Neural progenitor cell (in vitro differentiated cells): ENCODE measurements at regions not wholly inside any gene's neighbourhood (a gene's known extent, or its start where the extent isn't known, plus 50 kb on each side); places are given as distances from the start of the nearest gene placed in this dataset.
A peak's percentile ranks its signal among the peaks of the same experiment; 100 is the strongest.

Source experiments
- DNase-seq: peaks from one replicate; pipeline ENCODE4 v3.0.0-alpha.2; 2016; ENCODE audit warnings: low spot score
- H2AFZ ChIP-seq: fragments of 200-600 bp; sonication (generic); replicated peaks from 2 replicates; pipeline ENCODE4 v1.6.1; 2016; ENCODE audit warnings: antibody characterized with exemption
- H3F3A ChIP-seq: fragments of 200-600 bp; sonication (generic); 2 replicates; pipeline ENCODE4 v1.6.1; 2016; ENCODE audit warnings: antibody characterized with exemption, low read depth
- H3K27ac ChIP-seq: fragments of 200-600 bp; sonication (generic); 2 replicates; pipeline ENCODE4 v1.5.1; 2016; ENCODE audit warnings: mild to moderate bottlenecking
- H3K27me3 ChIP-seq: fragments of 200-600 bp; sonication (generic); 2 replicates; pipeline ENCODE4 v1.6.1; 2016; ENCODE audit warnings: mild to moderate bottlenecking, moderate library complexity
- H3K36me3 ChIP-seq: fragments of 200-600 bp; sonication (generic); 2 replicates; pipeline ENCODE4 v1.5.1; 2016
- H3K4me1 ChIP-seq: fragments of 200-600 bp; sonication (generic); 2 replicates; pipeline ENCODE4 v1.6.1; 2016; ENCODE audit warnings: mixed run types
- H3K4me2 ChIP-seq: fragments of 200-600 bp; sonication (generic); 2 replicates; pipeline ENCODE4 v1.6.1; 2016
- H3K4me3 ChIP-seq: fragments of 200-600 bp; sonication (generic); 2 replicates; pipeline ENCODE4 v1.5.1; 2016
- H3K79me2 ChIP-seq: fragments of 200-600 bp; sonication (generic); 2 replicates; pipeline ENCODE4 v1.6.1; 2016; ENCODE audit warnings: low read depth
- H3K9ac ChIP-seq: fragments of 200-600 bp; sonication (generic); 2 replicates; pipeline ENCODE4 v1.6.1; 2016
- H3K9me3 ChIP-seq: fragments of 200-600 bp; sonication (generic); 2 replicates; pipeline ENCODE4 v1.5.1; 2016; ENCODE audit warnings: low read depth
- H4K20me1 ChIP-seq: fragments of 200-600 bp; sonication (generic); 2 replicates; pipeline ENCODE4 v1.6.1; 2016; ENCODE audit warnings: low read depth
- H3K27ac Mint-ChIP-seq: 3 replicates; pipeline ENCODE4 v1.8.0; 2021; ENCODE audit warnings: mixed read lengths
- H3K27me3 Mint-ChIP-seq: 2 replicates; pipeline ENCODE4 v1.8.0; 2022; ENCODE audit warnings: low read depth, mild to moderate bottlenecking, inconsistent platforms, moderate library complexity, mixed read lengths; ENCODE audit not compliant: insufficient read depth
- H3K36me3 Mint-ChIP-seq: 3 replicates; pipeline ENCODE4 v1.8.0; 2021; ENCODE audit warnings: mixed read lengths
- H3K4me1 Mint-ChIP-seq: 3 replicates; pipeline ENCODE4 v1.8.0; 2021; ENCODE audit warnings: mixed read lengths
- H3K4me3 Mint-ChIP-seq: 3 replicates; pipeline ENCODE4 v1.8.0; 2021; ENCODE audit warnings: mild to moderate bottlenecking, moderate library complexity, mixed read lengths
- H3K9me3 Mint-ChIP-seq: 3 replicates; pipeline ENCODE4 v1.8.0; 2020; ENCODE audit warnings: mixed read lengths
- EZH2 ChIP-seq: fragments of 200-600 bp; sonication (generic); IDR thresholded peaks from 2 replicates; pipeline ENCODE4 v1.6.1; 2017; ENCODE audit warnings: antibody characterized with exemption, mild to moderate bottlenecking, moderate library complexity
- EZH2phosphoT487 ChIP-seq: fragments of 200-600 bp; sonication (generic); IDR thresholded peaks from 2 replicates; pipeline ENCODE4 v1.6.1; 2017; ENCODE audit warnings: antibody characterized with exemption
- TF ChIP-seq, protein P1 (sequence below): fragments of 200-600 bp; sonication (generic); IDR thresholded peaks from 2 replicates; pipeline ENCODE4 v1.5.1; 2017; ENCODE audit warnings: antibody characterized with exemption, mild to moderate bottlenecking

DNA sequence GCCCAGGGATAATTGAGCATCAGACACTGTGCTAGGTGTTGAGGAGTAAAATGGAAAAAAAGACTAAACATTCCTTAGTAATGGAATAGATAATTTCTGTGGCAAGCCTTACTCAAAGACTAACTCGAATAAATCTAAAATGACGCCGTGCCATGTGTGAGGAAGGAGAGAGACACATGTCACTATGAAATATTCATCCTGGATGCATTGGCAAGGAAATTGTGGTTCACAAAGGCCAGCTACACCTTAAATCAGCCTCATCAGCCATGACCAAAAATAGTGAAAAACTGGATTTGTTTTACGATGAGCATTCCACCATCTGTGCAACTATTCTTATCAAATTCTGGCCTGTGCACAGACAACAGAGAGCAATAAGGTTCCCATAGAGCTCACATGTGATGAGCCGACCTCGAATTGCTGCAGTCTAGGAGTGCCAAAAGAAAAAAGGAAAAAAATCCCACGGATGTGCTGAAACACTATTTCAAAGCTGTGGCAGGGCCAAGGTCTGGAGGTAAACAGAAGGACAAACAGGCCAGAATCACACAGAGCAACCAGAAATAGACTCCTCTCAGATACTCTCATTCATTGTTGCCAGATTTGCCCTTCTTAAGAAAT, 505.7 kb downstream of the EFNB2 start:
- Histone ChIP-seq H3K9me3 (no peaks in the 10 kb centered on the region), H3K4me1 (no peaks in the 10 kb centered on the region), H3K79me2 (no peaks in the 10 kb centered on the region), H2AFZ (no peak overlapping the region), H4K20me1 (no peaks in the 10 kb centered on the region), H3K27ac (no peak overlapping the region), H3K4me2 (no peak overlapping the region), H3K9ac (no peak overlapping the region), H3K27me3 (no peaks in the 10 kb centered on the region), H3K4me3 (no peak overlapping the region), H3K36me3 (no peaks in the 10 kb centered on the region), H3F3A (no peaks in the 10 kb centered on the region)
- Mint-ChIP-seq H3K36me3 (no peaks in the 10 kb centered on the region), H3K27me3 (peaks cover 7% of the 10 kb centered on the region), H3K27ac (peak overlapping the region; percentile 77), H3K4me3 (no peak overlapping the region), H3K9me3 (no peaks in the 10 kb centered on the region), H3K4me1 (peaks cover 14% of the 10 kb centered on the region)
- TF ChIP-seq, protein P1, sequence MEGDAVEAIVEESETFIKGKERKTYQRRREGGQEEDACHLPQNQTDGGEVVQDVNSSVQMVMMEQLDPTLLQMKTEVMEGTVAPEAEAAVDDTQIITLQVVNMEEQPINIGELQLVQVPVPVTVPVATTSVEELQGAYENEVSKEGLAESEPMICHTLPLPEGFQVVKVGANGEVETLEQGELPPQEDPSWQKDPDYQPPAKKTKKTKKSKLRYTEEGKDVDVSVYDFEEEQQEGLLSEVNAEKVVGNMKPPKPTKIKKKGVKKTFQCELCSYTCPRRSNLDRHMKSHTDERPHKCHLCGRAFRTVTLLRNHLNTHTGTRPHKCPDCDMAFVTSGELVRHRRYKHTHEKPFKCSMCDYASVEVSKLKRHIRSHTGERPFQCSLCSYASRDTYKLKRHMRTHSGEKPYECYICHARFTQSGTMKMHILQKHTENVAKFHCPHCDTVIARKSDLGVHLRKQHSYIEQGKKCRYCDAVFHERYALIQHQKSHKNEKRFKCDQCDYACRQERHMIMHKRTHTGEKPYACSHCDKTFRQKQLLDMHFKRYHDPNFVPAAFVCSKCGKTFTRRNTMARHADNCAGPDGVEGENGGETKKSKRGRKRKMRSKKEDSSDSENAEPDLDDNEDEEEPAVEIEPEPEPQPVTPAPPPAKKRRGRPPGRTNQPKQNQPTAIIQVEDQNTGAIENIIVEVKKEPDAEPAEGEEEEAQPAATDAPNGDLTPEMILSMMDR: no peak
- TF ChIP-seq EZH2 (no peak), EZH2phosphoT487 (no peak)
- no peak for DNase-seq

DNA sequence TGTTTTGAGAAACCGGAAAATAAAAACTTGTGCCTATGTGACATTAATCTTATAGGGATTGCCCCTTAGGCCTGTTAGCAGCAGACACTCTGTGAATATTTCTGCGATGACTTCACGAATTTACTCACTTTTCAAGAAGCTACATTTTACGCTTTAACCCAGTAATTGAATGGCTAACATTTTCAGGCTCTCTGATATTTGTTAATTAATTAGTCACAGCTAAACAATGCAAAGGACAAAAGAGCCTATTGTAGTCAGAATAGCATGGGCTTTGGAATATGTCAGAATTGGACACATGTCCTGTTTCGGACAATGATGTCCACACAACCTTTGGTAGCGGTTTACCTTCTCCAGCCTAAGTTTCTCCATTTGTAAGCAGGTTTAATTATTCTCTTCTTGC, 506.6 kb downstream of the EFNB2 start:
- no peak for TF ChIP-seq EZH2
- TF ChIP-seq, protein P1: no peak
- no peak for TF ChIP-seq EZH2phosphoT487
- Histone ChIP-seq H3K9me3 (no peaks in the 10 kb centered on the region), H2AFZ (no peak overlapping the region), H3F3A (no peaks in the 10 kb centered on the region), H3K9ac (no peak overlapping the region), H3K27ac (no peak overlapping the region), H3K4me3 (no peak overlapping the region), H4K20me1 (no peaks in the 10 kb centered on the region), H3K79me2 (no peaks in the 10 kb centered on the region), H3K36me3 (no peaks in the 10 kb centered on the region), H3K27me3 (no peaks in the 10 kb centered on the region), H3K4me2 (no peak overlapping the region), H3K4me1 (no peaks in the 10 kb centered on the region)
- Mint-ChIP-seq H3K27me3 (peaks cover 4% of the 10 kb centered on the region), H3K27ac (no peak overlapping the region), H3K4me3 (no peak overlapping the region), H3K9me3 (peaks cover 2% of the 10 kb centered on the region), H3K4me1 (peaks cover 14% of the 10 kb centered on the region), H3K36me3 (no peaks in the 10 kb centered on the region)
- no peak for DNase-seq

DNA sequence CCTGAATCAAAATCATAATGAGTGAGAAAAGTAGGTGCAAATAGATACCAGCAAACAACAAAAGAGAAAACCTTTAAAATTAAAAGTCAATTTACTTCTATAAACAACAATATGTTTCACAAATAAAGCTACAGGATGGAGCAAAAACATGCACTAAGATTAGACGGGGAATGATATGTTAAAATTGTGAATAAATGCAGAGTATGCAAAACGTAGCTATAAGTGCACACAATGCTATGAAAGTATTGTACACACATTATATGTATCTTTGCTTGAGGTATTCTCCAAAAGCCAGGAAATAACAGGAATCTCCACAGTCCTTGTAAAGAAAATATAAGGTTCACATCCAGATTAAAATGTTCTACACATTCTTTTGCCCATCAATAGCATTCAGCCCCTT, 523.9 kb downstream of the EFNB2 start:
- H3K4me3 Mint-ChIP-seq: no peak overlapping the region
- no peaks in the 10 kb centered on the region for H3K4me1 Mint-ChIP-seq
- Histone ChIP-seq H3K4me2 (no peak overlapping the region), H3K9ac (no peak overlapping the region), H3K36me3 (no peaks in the 10 kb centered on the region), H3K27ac (no peak overlapping the region), H3K27me3 (no peaks in the 10 kb centered on the region), H3K9me3 (no peaks in the 10 kb centered on the region), H2AFZ (no peak overlapping the region), H4K20me1 (no peaks in the 10 kb centered on the region), H3F3A (no peaks in the 10 kb centered on the region), H3K79me2 (no peaks in the 10 kb centered on the region), H3K4me3 (no peak overlapping the region), H3K4me1 (no peaks in the 10 kb centered on the region)
- no peak overlapping the region for H3K27ac Mint-ChIP-seq
- H3K36me3 Mint-ChIP-seq: no peaks in the 10 kb centered on the region
- DNase-seq: no peak
- H3K9me3 Mint-ChIP-seq: peaks cover 4% of the 10 kb centered on the region
- TF ChIP-seq, protein P1: no peak
- no peak for TF ChIP-seq EZH2phosphoT487
- no peak for TF ChIP-seq EZH2
- no peaks in the 10 kb centered on the region for H3K27me3 Mint-ChIP-seq
